B cell (primary cell): ENCODE measurements at regions not wholly inside any gene's neighbourhood (a gene's known extent, or its start where the extent isn't known, plus 50 kb on each side); places are given as distances from the start of the nearest gene placed in this dataset.

Experiments
- ATAC-seq: fragments of 200-7000 bp; cut with Tn5 transposase; one replicate; pipeline ENCODE4 v1.10.0; 2021; ENCODE audit warnings: low read depth, mild to moderate bottlenecking, moderate number of reproducible peaks, moderate library complexity
- CTCF ChIA-PET: fragments of 350-600 bp; sonication (Branson Sonifier 250); formaldehyde crosslinking; loops from one replicate; lab custom pipeline; 2021; ENCODE audit warnings: antibody characterized with exemption, inconsistent platforms; lab: Charles Lee
- POLR2A ChIA-PET: fragments of 350-600 bp; sonication (Branson Sonifier 250); formaldehyde crosslinking; loops from one replicate; lab custom pipeline; 2021; ENCODE audit warnings: antibody characterized with exemption; lab: Charles Lee
- DNase-seq: peaks from one replicate; pipeline ENCODE4 v3.0.0; 2013
- H2AFZ ChIP-seq: 2 replicates; pipeline ENCODE4 v1.6.1; 2012; ENCODE audit warnings: mild to moderate bottlenecking, low read depth, low read length; ENCODE audit not compliant: insufficient read depth, poor library complexity, severe bottlenecking
- H3K27ac ChIP-seq, 2 donors: 1 replicate in 1 of 2; 2 replicates in 1 of 2; pipeline ENCODE4 v1.5.1; 2012 to 2013; ENCODE audit warnings: low read length in 2 of 2, mild to moderate bottlenecking in 2 of 2, moderate library complexity in 1 of 2
- H3K27me3 ChIP-seq, 4 experiments: fragments of 200-600 bp in 1 of 4; sonication (generic) in 1 of 4; replicated peaks in 1 of 4; 1 replicate in 2 of 4; 2 replicates in 2 of 4; pipeline versions ENCODE4 v1.6.1 to v1.7.0; 2013 to 2016; ENCODE audit warnings: low read length in 3 of 4, mild to moderate bottlenecking in 2 of 4, mixed read lengths in 1 of 4, moderate library complexity in 1 of 4; ENCODE audit not compliant: insufficient read depth in 4 of 4, control insufficient read depth in 3 of 4; ENCODE audit errors: control extremely low read depth in 1 of 4
- H3K36me3 ChIP-seq, 2 experiments: replicated peaks in 1 of 2; 1 replicate in 1 of 2; 2 replicates in 1 of 2; pipeline versions ENCODE4 v1.6.1 to v1.7.1; 2013; ENCODE audit warnings: low read length in 1 of 2; ENCODE audit not compliant: insufficient read depth in 2 of 2, control insufficient read depth in 1 of 2; ENCODE audit errors: control extremely low read depth in 1 of 2, extremely low read depth in 1 of 2
- H3K4me1 ChIP-seq, 2 donors: fragments of 200-600 bp in 1 of 2; sonication (generic) in 1 of 2; 1 replicate in 1 of 2; 2 replicates in 1 of 2; pipeline versions ENCODE4 v1.5.1 to v1.6.1; 2013 to 2017; ENCODE audit warnings: low read length in 2 of 2; ENCODE audit not compliant: control insufficient read depth in 2 of 2, insufficient read depth in 2 of 2
- H3K4me2 ChIP-seq: replicated peaks from 2 replicates; pipeline ENCODE3; 2012; ENCODE audit warnings: mild to moderate bottlenecking, low read depth, low read length; ENCODE audit not compliant: poor library complexity, severe bottlenecking
- H3K4me3 ChIP-seq, 5 experiments: fragments of 200-600 bp in 1 of 5; sonication (generic) in 1 of 5; 1 replicate in 3 of 5; 2 replicates in 2 of 5; pipeline versions ENCODE4 v1.5.1 to v1.7.0; 2011 to 2016; ENCODE audit warnings: low read length in 4 of 5, mild to moderate bottlenecking in 4 of 5, low read depth in 2 of 5, control low read depth in 1 of 5, moderate library complexity in 1 of 5; ENCODE audit not compliant: insufficient read depth in 1 of 5; ENCODE audit errors: control extremely low read depth in 1 of 5, extremely low read depth in 1 of 5
- H3K79me2 ChIP-seq: fragments of 200-600 bp; sonication (generic); one replicate; pipeline ENCODE4 v1.6.0; 2016; ENCODE audit warnings: low read length; ENCODE audit not compliant: control insufficient read depth, insufficient read depth
- H3K9ac ChIP-seq: fragments of 200-600 bp; sonication (generic); 2 replicates; pipeline ENCODE4 v1.6.1; 2017; ENCODE audit warnings: mild to moderate bottlenecking, low read length, moderate library complexity
- H3K9me3 ChIP-seq, 3 donors: one replicate each; pipeline versions ENCODE4 v1.6.1 to v1.7.1; 2013; ENCODE audit warnings: low read length in 2 of 3; ENCODE audit not compliant: control insufficient read depth in 2 of 3, insufficient read depth in 1 of 3; ENCODE audit errors: control extremely low read depth in 1 of 3
- H4K20me1 ChIP-seq: 2 replicates; pipeline ENCODE4 v1.6.0; 2012; ENCODE audit warnings: mild to moderate bottlenecking, low read length; ENCODE audit not compliant: insufficient read depth, control insufficient read depth, poor library complexity, severe bottlenecking
- H3K27ac Mint-ChIP-seq: one replicate; pipeline ENCODE4 v1.8.0; 2021; ENCODE audit warnings: mixed read lengths
- H3K27me3 Mint-ChIP-seq: one replicate; pipeline ENCODE4 v1.8.0; 2021; ENCODE audit warnings: mixed read lengths
- H3K4me1 Mint-ChIP-seq: one replicate; pipeline ENCODE4 v1.8.0; 2021; ENCODE audit warnings: mixed read lengths
- H3K4me3 Mint-ChIP-seq: one replicate; pipeline ENCODE4 v1.8.0; 2021; ENCODE audit warnings: mixed read lengths
- H3K9me3 Mint-ChIP-seq: one replicate; pipeline ENCODE4 v1.8.0; 2022; ENCODE audit warnings: mixed read lengths; ENCODE audit not compliant: insufficient read depth
- EZH2 ChIP-seq: IDR thresholded peaks from 2 replicates; pipeline ENCODE4 v1.6.1; 2012; ENCODE audit warnings: borderline replicate concordance, low read depth, mild to moderate bottlenecking, moderate library complexity, low read length; ENCODE audit not compliant: insufficient read depth, poor library complexity, severe bottlenecking
- WGBS: methylation state at CpG from one replicate; pipeline ENCODE4 v1.1.5; 2013; ENCODE audit warnings: missing lambda C conversion rate; ENCODE audit not compliant: insufficient coverage; 5-methylcytosine and 5-hydroxymethylcytosine counted together
- intact Hi-C: fragments of 100-400 bp; cut with micrococcal nuclease; formaldehyde crosslinking; loops from one replicate; pipeline ENCODE4 v1.10.0; 2022
- TF ChIP-seq, protein P1 (sequence below): fragments of 200-600 bp; IDR thresholded peaks from one replicate; pipeline ENCODE4 v1.8.0; 2022; ENCODE audit warnings: antibody characterized with exemption, mild to moderate bottlenecking

DNA sequence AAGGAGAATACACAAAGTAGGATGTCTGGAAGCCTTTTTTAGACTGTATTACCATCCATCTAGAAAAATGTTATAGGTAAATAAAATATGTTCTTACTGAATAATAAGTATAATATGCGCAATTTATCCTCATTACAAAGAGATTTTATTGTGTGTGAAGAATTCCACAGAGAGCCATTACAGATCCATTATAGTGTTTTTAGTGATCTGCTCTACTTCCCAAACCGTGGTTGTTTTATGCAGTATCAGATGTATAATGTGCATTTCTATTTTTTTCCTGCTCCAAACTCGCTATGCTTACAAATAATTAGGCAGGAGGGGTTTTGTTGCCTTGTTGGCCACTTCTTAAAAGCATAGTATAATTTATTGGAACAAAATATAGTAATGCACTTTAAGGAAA, 447.8 kb downstream of the USP25 start:
- Mint-ChIP-seq H3K4me1 (no peaks in the 10 kb centered on the region), H3K27me3 (no peaks in the 10 kb centered on the region), H3K9me3 (no peaks in the 10 kb centered on the region), H3K4me3 (no peak overlapping the region), H3K27ac (no peak overlapping the region)
- no peak for DNase-seq
- H3K4me2 ChIP-seq: no peak overlapping the region
- ChIA-PET CTCF (no interaction called here), POLR2A (no interaction called here)
- H3K4me1 ChIP-seq: no peaks in the 10 kb centered on the region
- WGBS: no CpG with 5 or more reads among the region's 3 CpGs
- H3K27ac ChIP-seq: no peak overlapping the region
- H2AFZ ChIP-seq: no peak overlapping the region
- ATAC-seq: no peak
- H3K79me2 ChIP-seq: no peaks in the 10 kb centered on the region
- H4K20me1 ChIP-seq: no peaks in the 10 kb centered on the region
- TF ChIP-seq EZH2: no peak
- TF ChIP-seq, protein P1, sequence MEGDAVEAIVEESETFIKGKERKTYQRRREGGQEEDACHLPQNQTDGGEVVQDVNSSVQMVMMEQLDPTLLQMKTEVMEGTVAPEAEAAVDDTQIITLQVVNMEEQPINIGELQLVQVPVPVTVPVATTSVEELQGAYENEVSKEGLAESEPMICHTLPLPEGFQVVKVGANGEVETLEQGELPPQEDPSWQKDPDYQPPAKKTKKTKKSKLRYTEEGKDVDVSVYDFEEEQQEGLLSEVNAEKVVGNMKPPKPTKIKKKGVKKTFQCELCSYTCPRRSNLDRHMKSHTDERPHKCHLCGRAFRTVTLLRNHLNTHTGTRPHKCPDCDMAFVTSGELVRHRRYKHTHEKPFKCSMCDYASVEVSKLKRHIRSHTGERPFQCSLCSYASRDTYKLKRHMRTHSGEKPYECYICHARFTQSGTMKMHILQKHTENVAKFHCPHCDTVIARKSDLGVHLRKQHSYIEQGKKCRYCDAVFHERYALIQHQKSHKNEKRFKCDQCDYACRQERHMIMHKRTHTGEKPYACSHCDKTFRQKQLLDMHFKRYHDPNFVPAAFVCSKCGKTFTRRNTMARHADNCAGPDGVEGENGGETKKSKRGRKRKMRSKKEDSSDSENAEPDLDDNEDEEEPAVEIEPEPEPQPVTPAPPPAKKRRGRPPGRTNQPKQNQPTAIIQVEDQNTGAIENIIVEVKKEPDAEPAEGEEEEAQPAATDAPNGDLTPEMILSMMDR: no peak
- no peak overlapping the region for H3K9ac ChIP-seq
- no peaks in the 10 kb centered on the region for H3K36me3 ChIP-seq
- intact Hi-C loops: no loop called here
- H3K4me3 ChIP-seq: no peak overlapping the region
- H3K27me3 ChIP-seq: no peaks in the 10 kb centered on the region
- H3K9me3 ChIP-seq: no peaks in the 10 kb centered on the region

DNA sequence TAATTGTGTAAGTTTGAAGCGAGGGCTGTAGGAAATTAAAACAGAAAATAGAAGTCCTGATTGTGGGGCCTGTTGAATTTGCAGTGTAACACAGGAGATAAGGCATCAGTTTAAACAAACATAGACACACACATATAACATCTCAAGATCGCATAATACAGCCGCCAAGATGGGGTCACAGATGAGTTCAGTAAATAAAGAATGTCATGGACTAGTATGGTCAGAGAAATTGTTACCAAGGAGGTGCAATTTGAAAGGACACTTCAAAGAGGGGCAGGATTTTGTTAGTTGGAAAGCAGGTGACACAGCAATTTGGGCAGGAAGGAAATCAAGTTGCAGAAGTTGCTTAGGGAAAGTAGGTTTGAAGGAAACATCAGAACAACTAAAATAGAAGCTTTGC, 450.0 kb downstream of the USP25 start:
- Mint-ChIP-seq H3K4me1 (no peaks in the 10 kb centered on the region), H3K27me3 (no peaks in the 10 kb centered on the region), H3K9me3 (no peaks in the 10 kb centered on the region), H3K27ac (no peak overlapping the region), H3K4me3 (no peak overlapping the region)
- ChIA-PET CTCF (no interaction called here), POLR2A (no interaction called here)
- DNase-seq (no peak), ATAC-seq (no peak)
- Histone ChIP-seq H4K20me1 (no peaks in the 10 kb centered on the region), H3K27me3 (no peaks in the 10 kb centered on the region), H3K9me3 (no peaks in the 10 kb centered on the region), H3K9ac (no peak overlapping the region), H3K27ac (no peak overlapping the region), H3K4me3 (no peak overlapping the region), H3K79me2 (no peaks in the 10 kb centered on the region), H3K36me3 (no peaks in the 10 kb centered on the region), H3K4me2 (no peak overlapping the region), H2AFZ (no peak overlapping the region), H3K4me1 (no peaks in the 10 kb centered on the region)
- no peak for TF ChIP-seq EZH2
- WGBS: no CpG with 5 or more reads among the region's 3 CpGs
- intact Hi-C loops: no loop called here
